SK-N-SH (cell line): ENCODE measurements at regions not wholly inside any gene's neighbourhood (a gene's known extent, or its start where the extent isn't known, plus 50 kb on each side); places are given as distances from the start of the nearest gene placed in this dataset.

Source experiments
- small RNA-seq, 7 experiments: library from RNA; depleted of rRNA; stranded (forward); fragments of <200 nt; gene quantifications; one replicate each; pipeline ENCODE3, GENCODE V24; 2012

Small RNAs in the stretch of these regions (small RNA-seq; reads per million reads assigned to genes)
- gene RF00017 (0 reads per million in 7 experiments), gene RF00601 (0 reads per million in 7 experiments)
